Epithelial cell of esophagus (primary cell): ENCODE measurements at regions not wholly inside any gene's neighbourhood (a gene's known extent, or its start where the extent isn't known, plus 50 kb on each side); places are given as distances from the start of the nearest gene placed in this dataset.

ENCODE experiments used
- DNase-seq: peaks from one replicate; pipeline ENCODE4 v3.0.0; 2010; ENCODE audit warnings: low read depth
- H3K4me3 ChIP-seq: 2 replicates; pipeline ENCODE4 v1.5.1; 2011; ENCODE audit warnings: mild to moderate bottlenecking, low read length, control low read depth
- CTCF ChIP-seq: IDR thresholded peaks from 2 replicates; pipeline ENCODE4 v1.5.1; 2011; ENCODE audit warnings: low read depth, mild to moderate bottlenecking, low read length, control low read depth, inconsistent platforms; ENCODE audit not compliant: insufficient read depth; ENCODE audit errors: missing control alignments

DNA sequence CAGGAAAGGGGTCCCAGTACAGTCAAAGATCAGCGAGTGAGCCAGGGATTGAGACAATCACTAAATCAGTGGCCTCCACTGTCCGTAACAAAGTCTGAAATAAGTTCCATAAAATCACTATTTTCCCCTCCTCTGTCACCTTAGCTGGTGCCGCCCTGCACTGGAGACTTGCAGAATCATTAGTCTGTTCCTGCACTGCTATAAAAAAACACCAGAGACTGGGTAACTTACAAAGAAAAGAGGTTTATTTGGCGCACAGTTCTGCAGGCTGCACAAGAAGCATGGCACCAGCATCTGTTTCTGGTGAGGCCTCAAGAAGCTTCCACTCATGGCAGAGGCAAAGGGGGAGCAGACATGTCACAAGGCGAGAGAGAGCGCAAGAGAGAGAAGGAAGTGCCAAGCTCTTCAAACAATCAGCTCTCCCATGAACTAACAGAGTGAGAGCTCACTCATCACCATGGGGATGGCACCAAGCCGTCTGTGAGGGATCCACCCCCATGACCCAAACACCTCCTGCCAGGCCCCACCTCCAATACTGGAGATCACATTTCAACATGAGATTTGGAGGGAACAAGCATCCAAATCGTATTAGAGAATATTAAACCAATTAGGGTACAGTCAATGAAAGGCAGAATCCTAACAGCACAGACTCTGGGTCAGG lies 129.8 kb upstream of the TIAM1 start:
- no peak for TF ChIP-seq CTCF
- DNase-seq: no peak

GRCh38 chr21:31471865-31472264 lies 127.8 kb upstream of the TIAM1 start:
- H3K4me3 ChIP-seq: no peak overlapping the region
- no peak for TF ChIP-seq CTCF
- DNase-seq: no peak

More for the DNA sequence above, 129.8 kb upstream of the TIAM1 start:
- no peak overlapping the region for H3K4me3 ChIP-seq

DNA sequence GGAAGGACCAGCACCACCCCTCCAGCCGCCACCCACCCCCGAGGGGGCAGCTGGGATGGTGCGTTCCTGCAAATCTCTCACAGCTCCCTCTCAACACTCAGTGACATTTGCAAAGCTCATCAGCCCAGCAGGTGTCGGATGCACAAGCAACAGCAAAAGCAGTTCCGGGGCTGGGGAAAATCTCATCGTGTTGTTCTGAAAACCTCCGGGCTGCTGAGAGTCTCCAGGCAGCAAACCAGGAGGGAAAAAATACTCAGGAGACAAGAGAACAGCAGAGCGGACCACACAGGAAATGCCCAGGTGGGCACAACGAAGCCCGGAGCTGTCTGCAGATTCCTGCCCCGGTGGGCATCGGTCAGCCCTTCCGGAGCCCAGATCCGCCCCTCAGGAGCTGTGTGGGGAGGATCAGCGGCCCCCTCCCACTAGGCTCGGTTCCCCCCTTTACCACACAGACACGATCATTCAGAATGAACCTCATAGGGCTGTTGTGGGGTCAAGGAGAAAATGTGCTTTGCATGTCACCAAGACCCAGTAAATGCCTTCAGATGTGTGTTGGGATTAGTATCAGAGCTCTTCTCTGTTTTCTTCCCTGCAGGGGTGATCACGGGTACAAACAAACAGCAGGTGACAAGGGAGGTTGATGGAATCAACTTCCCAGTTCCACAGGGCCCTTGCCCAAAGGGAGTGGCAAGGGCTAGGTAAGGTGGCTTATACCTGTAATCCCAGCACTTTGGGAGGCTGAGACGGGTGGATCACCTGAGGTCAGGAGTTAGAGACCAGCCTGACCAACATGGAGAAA lies 127.0 kb upstream of the TIAM1 start:
- TF ChIP-seq CTCF: no peak
- H3K4me3 ChIP-seq: no peak overlapping the region
- no peak for DNase-seq

DNA sequence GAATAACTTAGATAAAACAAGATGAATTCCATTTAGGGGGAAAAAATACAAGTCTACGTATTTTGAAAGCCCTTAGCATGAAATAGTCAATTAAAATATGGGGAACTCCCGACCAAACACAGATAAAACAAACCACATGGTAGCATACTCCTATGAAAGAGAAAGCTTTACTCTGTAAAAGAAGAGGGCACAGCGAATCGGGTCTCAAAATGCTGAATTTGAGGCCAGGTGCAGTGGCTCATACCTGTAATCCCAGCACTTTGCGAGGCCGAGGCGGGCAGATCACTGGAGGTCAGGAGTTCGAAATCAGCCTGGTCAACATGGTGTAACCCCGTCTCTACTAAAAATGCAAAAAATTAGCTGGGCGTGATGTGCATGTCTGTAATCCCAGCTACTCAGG lies 116.9 kb upstream of the TIAM1 start:
- no peak overlapping the region for H3K4me3 ChIP-seq
- DNase-seq: no peak
- TF ChIP-seq CTCF: no peak

- no peak overlapping the region for H3K4me3 ChIP-seq
- DNase-seq: peak; percentile 16
- TF ChIP-seq CTCF: peak; percentile 26
Measured at GRCh38 chr21:31459457-31459856, 115.4 kb upstream of the TIAM1 start.

DNA sequence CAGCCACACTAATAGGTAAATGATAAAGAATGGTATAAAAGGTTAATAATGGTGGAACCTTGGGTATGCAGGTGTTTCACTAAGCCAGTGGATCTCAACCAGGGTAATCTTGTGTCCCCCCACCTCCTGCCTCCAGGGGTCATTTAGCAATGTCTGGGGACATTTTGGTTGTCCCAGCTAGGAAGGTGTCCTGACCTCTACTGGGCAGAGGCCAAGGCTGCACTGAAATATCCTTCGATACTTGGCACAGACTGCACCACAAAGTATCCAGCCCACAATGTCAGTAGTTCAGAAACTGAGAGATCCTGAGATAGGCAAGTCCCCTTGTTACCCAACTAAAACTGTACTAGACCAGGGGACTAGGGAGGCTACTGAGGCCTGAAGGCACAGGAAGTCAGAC lies 113.6 kb upstream of the TIAM1 start:
- no peak for DNase-seq
- no peak for TF ChIP-seq CTCF

More for the DNA sequence above, 113.6 kb upstream of the TIAM1 start:
- no peak overlapping the region for H3K4me3 ChIP-seq
